NCI-H187 (cell line): ENCODE measurements at regions not wholly inside any gene's neighbourhood (a gene's known extent, or its start where the extent isn't known, plus 50 kb on each side); places are given as distances from the start of the nearest gene placed in this dataset.
"Not testable (repeated sequence)": the region's sequence is repeated elsewhere in the genome, so short reads cannot be mapped to it uniquely, and the experiment has no call there.

Experiments used
- DNase-seq, 2 experiments: peaks; one replicate each; lab custom pipeline; 2025; lab: John Stamatoyannopoulos, UW

- no peak for DNase-seq
These were observed 385.2 kb downstream of the GPAT3 start for GRCh38 chr4:83921124-83921523.

- no peak for DNase-seq
These were observed 384.5 kb downstream of the GPAT3 start for GRCh38 chr4:83920375-83920774.

GRCh38 chr4:83917572-83917971, 381.7 kb downstream of the GPAT3 start:
- DNase-seq, result no peak

DNA sequence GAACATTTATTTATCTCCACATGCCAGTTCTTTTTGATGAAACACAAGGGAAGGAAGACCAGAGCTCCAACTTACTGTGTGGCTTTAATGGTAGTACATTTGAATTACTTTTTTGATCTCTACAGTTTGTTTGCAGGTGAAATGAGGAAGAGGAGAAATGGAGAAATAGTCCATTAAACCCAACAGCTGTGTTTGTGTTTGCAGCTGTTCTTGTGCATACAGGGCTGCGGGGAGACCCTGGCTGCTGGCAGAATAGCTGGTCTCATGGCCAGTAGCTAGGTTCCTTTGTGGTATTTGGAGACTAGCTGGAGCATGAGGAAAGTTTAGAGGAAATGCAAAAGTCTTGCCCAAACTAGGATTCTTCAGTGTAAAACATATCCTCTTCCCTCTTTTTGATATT, 374.8 kb downstream of the GPAT3 start:
- DNase-seq, result no peak

DNA sequence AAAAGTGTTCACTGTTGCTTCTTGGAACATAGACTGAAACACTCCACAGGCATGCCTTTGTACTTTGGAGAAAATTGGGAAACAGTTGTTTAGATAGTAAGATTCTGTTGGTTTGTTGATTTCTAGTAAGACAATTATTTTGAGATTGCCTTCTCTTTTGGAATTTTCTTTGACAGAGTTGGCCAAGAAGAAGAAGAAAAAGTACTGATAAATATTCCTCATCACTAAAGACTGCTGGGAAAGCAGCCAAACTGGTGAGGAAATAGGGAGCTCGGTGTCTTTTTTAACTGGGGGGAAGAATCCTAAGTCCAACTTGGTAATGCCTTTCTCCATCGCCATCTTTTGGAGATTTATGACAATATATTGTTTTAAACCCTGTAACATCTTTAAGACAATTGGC, 370.7 kb downstream of the GPAT3 start:
- DNase-seq, result no peak

DNA sequence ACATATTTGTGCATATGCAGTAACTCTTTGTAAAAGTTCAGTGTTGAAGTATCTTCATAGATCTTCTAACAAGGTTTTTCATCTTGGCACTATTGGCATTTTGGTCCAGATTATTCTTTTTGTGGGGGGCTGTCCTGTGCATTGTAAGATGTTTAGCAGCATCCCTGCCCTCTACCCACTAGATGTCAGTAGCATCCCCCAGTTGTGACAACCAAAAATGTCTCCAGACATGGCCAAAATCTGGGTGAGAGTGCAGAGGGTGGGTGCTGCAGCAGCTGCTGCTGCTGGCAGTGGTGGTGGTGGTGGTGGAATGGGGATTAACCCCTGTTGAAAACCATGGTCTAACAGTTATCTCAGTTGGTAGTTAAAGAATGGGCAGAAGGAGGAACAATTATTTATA, 370.0 kb downstream of the GPAT3 start:
- DNase-seq, result no peak

DNA sequence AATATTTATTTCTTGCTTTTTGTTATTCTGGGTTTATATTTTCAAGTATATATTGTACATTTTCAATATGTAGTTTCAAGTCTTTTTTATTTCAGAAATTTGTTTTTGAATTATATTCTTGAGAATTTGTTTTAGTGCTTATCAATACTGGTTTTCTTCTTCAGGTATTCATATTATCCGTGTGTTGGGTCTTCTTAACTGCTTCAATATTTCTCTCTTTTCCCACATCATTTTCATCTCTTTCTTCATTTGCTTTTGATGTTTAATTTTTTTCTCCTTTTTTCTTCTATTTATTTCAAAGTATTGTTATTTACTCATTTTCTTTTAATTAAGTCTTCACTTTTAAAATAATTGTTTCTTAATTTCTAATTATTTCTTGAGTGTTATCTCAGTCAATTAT, 367.8 kb downstream of the GPAT3 start:
- not testable (repeated sequence) for DNase-seq

GRCh38 chr4:83894831-83895230, 358.9 kb downstream of the GPAT3 start:
- no peak for DNase-seq

DNA sequence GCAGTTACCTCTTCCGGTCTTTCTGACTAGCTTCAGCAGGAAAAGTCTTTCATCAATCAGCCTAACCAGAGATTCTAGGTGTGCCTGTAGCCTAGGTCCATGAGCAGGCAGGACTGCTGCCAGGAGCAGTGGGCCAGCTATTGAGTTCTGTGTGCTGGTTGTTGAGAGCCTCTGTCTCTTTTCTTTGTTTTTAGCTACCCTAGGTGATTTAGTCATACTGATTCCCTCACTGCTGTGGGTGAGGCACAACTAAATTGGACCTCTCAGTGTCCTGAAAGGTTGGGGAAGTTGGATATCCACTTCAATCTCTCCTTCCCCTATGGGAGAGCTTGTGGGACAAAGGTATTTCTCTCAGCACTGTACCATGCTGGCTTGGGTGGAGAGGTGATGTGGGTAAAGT, 354.9 kb downstream of the GPAT3 start:
- DNase-seq, result no peak

GRCh38 chr4:83890231-83890630, 354.3 kb downstream of the GPAT3 start:
- no peak for DNase-seq

DNA sequence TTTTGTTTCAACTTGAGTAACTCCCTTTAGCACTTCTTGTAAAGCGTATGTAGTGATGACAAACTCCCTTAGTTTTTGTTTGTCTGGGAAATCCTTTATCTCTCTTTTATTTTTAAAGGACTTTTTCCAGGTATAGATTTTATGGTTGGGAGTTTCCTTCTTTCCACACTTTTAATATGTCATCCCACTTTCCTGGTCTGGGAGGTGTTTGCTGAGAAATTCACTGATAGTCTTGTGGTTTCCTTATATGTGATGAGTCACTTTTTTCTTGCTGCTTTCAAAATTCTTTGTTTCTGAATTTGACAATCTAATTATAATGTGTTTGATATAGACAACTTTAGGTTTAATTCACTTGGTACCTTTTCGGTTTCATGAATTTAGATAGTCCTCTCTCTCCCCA, 353.9 kb downstream of the GPAT3 start:
- no peak for DNase-seq

DNA sequence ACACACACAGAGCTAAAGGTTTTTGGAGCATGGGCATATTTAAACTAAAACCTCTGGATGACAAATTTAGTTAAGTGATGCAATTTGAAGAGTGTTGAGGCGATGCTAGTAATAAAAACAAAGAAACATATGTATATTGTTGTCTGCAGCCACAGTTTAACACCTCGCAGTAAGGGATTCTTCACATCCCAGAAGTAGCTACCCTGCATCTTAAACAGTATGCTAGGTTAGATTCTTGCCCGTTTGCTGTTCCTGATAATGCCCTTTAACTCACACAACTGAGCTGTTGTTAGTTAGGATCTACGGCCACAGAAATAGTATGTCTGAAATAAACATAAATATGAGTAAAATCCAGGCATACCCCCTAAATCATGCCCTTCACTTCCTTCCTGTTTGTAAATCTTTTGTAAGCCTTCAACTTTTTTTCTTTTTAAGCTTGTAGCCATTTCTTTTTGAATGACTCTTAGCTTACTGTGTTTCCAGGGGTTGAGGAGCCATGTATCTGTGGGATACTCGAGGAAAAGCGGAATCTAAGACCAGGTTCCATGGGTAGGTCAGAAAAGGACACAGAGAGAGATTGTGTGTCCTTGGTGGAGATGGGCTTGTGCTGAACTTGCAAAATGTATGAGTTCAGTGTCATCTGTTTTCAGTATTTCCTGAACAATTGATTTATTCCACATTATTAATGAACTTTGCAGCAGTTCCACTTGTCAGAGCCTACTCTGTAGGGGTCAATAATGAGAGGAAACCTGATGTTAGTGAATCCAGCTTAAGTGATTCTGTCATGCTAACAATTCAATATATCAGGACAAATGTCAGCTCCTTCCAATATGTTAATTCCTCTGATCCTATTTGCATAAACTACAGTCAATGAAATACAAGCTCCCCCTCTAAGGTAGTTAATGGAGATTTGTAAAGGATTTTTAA, 349.6 kb downstream of the GPAT3 start:
- no peak for DNase-seq

DNA sequence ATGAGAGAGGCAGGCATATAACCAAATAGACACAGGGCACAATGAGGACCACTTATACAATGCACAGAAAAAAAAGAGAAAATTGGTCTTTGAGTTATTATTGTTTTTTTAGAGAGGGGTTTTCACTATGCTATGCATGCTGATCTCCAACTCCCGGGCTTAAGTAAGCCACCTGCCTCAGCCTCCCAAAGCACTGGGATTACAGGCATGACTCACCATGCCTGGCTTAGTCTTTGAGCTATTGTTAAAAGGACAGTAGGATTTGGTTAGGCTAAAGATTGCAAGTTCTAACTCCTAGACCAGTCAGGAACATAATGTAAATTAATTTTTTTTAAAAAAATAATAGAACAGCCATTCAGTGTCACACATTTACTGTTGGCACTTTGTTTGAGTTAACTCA, 340.1 kb downstream of the GPAT3 start:
- no peak for DNase-seq

- DNase-seq, result no peak
These were observed 339.5 kb downstream of the GPAT3 start for GRCh38 chr4:83875437-83875836.

- DNase-seq, result no peak
These were observed 338.1 kb downstream of the GPAT3 start for GRCh38 chr4:83873996-83874395.

DNA sequence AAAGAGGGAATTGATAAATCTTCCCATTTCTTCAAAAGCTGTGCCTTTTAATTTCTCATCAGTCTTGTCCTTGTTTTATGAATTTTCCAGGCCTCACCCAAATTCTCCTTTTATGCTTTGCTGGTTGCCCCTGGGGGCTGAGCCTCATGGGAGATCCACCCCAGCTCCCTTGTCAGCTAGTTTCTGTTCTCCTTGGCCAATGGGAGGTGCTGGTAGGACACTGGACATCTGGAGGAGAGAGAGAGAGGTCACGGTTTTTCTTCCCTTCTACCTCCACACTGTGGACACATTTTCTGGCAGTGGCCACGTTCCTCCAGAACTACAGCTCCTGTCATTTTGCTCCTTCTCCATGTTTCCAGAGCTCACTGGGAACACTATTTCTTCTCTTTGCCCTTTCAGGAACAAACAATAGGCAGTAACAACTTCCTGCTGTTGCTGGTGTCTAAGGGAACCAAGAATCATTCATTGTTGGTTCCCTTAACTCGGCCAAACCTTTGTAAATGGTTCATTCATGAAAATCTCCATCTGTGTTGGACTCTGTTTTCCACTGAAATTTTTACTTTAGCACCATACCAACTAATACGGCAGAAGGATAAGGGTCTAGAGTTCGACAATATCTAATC, 334.5 kb downstream of the GPAT3 start:
- DNase-seq, result no peak

DNA sequence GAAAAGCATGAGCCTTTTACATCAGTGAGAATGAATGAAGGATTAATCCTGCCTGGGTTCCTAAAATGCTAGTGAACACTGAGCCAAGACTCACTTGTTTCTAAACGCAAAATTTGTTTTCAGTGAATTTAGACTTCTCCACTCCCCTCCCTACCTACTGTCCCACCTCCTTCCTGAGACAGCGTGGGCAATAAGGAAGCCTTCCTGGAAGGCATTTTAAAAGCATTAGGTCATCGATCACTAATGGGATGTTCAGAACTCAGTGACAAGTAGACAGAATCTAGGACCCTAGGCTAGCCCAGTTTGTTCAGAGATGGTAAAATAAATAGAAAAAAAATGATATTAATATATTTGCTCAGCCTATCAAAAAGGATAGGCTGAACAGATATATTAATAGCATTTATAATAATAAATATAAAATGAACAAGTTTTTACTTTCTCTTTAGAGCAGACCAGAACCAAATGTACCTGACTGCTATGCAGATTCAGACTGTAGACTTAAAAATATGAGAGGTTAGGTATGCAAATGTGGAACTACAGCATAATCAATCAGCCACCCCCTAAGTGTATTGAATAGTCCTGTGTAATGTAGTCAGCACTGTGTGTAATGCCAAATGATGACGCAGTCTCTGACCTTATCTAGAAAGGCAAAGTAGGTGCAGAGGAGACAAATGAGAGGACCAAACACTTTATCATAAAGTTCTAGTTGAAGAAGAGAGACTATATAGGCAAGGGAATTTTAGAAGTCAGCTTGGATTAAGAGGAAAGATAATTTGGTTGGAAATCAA, 331.1 kb downstream of the GPAT3 start:
- DNase-seq, result no peak

GRCh38 chr4:83865417-83866150, 329.7 kb downstream of the GPAT3 start:
- no peak for DNase-seq

GRCh38 chr4:83864097-83864817, 328.3 kb downstream of the GPAT3 start:
- no peak for DNase-seq

- DNase-seq, result no peak
These were observed 326.6 kb downstream of the GPAT3 start for GRCh38 chr4:83862471-83862870.

GRCh38 chr4:83860200-83860599, 324.3 kb downstream of the GPAT3 start:
- no peak for DNase-seq
